IMR-90 (cell line): ENCODE measurements at regions not wholly inside any gene's neighbourhood (a gene's known extent, or its start where the extent isn't known, plus 50 kb on each side); places are given as distances from the start of the nearest gene placed in this dataset.

Source experiments
- ATAC-seq: fragments of 200-7000 bp; cut with Tn5 transposase; 2 replicates; pipeline ENCODE4 v1.9.1; 2020; ENCODE audit warnings: low read depth, mild to moderate bottlenecking, moderate library complexity
- BruUV-seq: library from RNA; stranded (reverse); fragments of 400-500 nt; replicated peaks from 2 replicates; lab custom pipeline; 2021; lab: Mats Ljungman, UMichigan
- CTCF ChIA-PET: fragments of 300-600 bp; formaldehyde crosslinking; extraction: SDS; loops from one replicate; lab custom pipeline; 2021; ENCODE audit warnings: antibody characterized with exemption; lab: Yijun Ruan, JAX
- POLR2A ChIA-PET: fragments of 300-600 bp; sonication (Branson Sonifier 250); formaldehyde crosslinking; loops from one replicate; lab custom pipeline; 2022; ENCODE audit warnings: antibody characterized with exemption; ENCODE audit not compliant: unreplicated experiment; lab: Charles Lee
- DNase-seq: peaks from one replicate; pipeline ENCODE4 v3.0.0; 2013
- H2AFZ ChIP-seq: replicated peaks from 2 replicates; pipeline ENCODE3; 2013; ENCODE audit warnings: low read length, mild to moderate bottlenecking; ENCODE audit not compliant: poor library complexity
- H2AK5ac ChIP-seq: 2 replicates; pipeline ENCODE4 v1.6.1; 2013; ENCODE audit warnings: low read depth, low read length, inconsistent platforms
- H2AK9ac ChIP-seq: replicated peaks from 2 replicates; pipeline ENCODE3; 2013; ENCODE audit warnings: mild to moderate bottlenecking, low read depth, low read length, moderate library complexity; ENCODE audit not compliant: poor library complexity
- H2BK120ac ChIP-seq: 2 replicates; pipeline ENCODE4 v1.6.1; 2013; ENCODE audit warnings: low read depth, low read length, inconsistent platforms
- H2BK15ac ChIP-seq: 3 replicates; pipeline ENCODE4 v1.6.1; 2013; ENCODE audit warnings: low read depth, low read length, inconsistent platforms
- H2BK20ac ChIP-seq: 2 replicates; pipeline ENCODE4 v1.6.1; 2013; ENCODE audit warnings: low read depth, mild to moderate bottlenecking, inconsistent platforms, low read length, moderate library complexity
- H2BK5ac ChIP-seq: 2 replicates; pipeline ENCODE4 v1.6.1; 2013; ENCODE audit warnings: mild to moderate bottlenecking, low read depth, low read length, inconsistent platforms; ENCODE audit not compliant: poor library complexity, severe bottlenecking
- H3K14ac ChIP-seq: replicated peaks from 2 replicates; pipeline ENCODE4 v1.6.1; 2013; ENCODE audit warnings: low read depth, low read length, inconsistent platforms
- H3K18ac ChIP-seq: 2 replicates; pipeline ENCODE4 v1.6.1; 2013; ENCODE audit warnings: low read depth, low read length, control low read depth
- H3K23ac ChIP-seq: 2 replicates; pipeline ENCODE4 v1.6.1; 2013; ENCODE audit warnings: low read depth, low read length, inconsistent platforms
- H3K27ac ChIP-seq: 2 replicates; pipeline ENCODE4 v1.5.1; 2013; ENCODE audit warnings: mild to moderate bottlenecking, control low read depth, low read length; ENCODE audit not compliant: insufficient read depth
- H3K27me3 ChIP-seq: 2 replicates; pipeline ENCODE4 v1.6.1; 2013; ENCODE audit warnings: low read length; ENCODE audit not compliant: control insufficient read depth, insufficient read depth
- H3K36me3 ChIP-seq: 2 replicates; pipeline ENCODE4 v1.6.1; 2013; ENCODE audit warnings: low read length, mixed read lengths; ENCODE audit not compliant: control insufficient read depth, insufficient read depth
- H3K4ac ChIP-seq: 2 replicates; pipeline ENCODE4 v1.6.1; 2013; ENCODE audit warnings: low read depth, low read length, inconsistent platforms
- H3K4me1 ChIP-seq: 2 replicates; pipeline ENCODE4 v1.6.1; 2013; ENCODE audit warnings: low read length, mixed read lengths; ENCODE audit not compliant: control insufficient read depth, insufficient read depth
- H3K4me2 ChIP-seq: 2 replicates; pipeline ENCODE4 v1.6.1; 2013; ENCODE audit warnings: low read depth, mild to moderate bottlenecking, control low read depth, low read length, moderate library complexity
- H3K4me3 ChIP-seq: 2 replicates; pipeline ENCODE4 v1.5.1; 2013; ENCODE audit warnings: low read depth, mild to moderate bottlenecking, control low read depth, low read length, moderate library complexity; ENCODE audit not compliant: insufficient read depth
- H3K56ac ChIP-seq: 2 replicates; pipeline ENCODE4 v1.6.1; 2013; ENCODE audit warnings: low read length, inconsistent platforms; ENCODE audit not compliant: insufficient read depth; ENCODE audit errors: extremely low read depth
- H3K79me1 ChIP-seq, 2 experiments: 2 replicates each; pipeline ENCODE4 v1.6.1; 2013; ENCODE audit warnings: low read length in 2 of 2, inconsistent platforms in 1 of 2, low read depth in 1 of 2
- H3K9ac ChIP-seq: 2 replicates; pipeline ENCODE4 v1.6.1; 2013; ENCODE audit warnings: low read depth, low read length, control low read depth
- H3K9me1 ChIP-seq: 2 replicates; pipeline ENCODE4 v1.6.1; 2013; ENCODE audit warnings: low read length, inconsistent platforms; ENCODE audit not compliant: insufficient read depth
- H3K9me3 ChIP-seq: 2 replicates; pipeline ENCODE4 v1.6.1; 2013; ENCODE audit warnings: low read length; ENCODE audit not compliant: control insufficient read depth, insufficient read depth
- H4K20me1 ChIP-seq: 2 replicates; pipeline ENCODE4 v1.6.1; 2013; ENCODE audit warnings: low read length, inconsistent platforms; ENCODE audit not compliant: insufficient read depth
- H4K5ac ChIP-seq: 2 replicates; pipeline ENCODE4 v1.6.1; 2013; ENCODE audit warnings: mild to moderate bottlenecking, low read depth, low read length, control low read depth
- H4K8ac ChIP-seq, 2 experiments: 2 replicates each; pipeline ENCODE4 v1.6.1; 2013; ENCODE audit warnings: low read depth in 2 of 2, low read length in 2 of 2, control low read depth in 1 of 2, inconsistent platforms in 1 of 2
- H4K91ac ChIP-seq: 2 replicates; pipeline ENCODE4 v1.6.1; 2013; ENCODE audit warnings: low read depth, low read length, inconsistent platforms; ENCODE audit not compliant: insufficient read depth
- CEBPB ChIP-seq: IDR thresholded peaks from 2 replicates; pipeline ENCODE4 v1.6.1; 2012; ENCODE audit warnings: low read depth, low read length, improper control_type of control experiment
- NFE2L2 ChIP-seq: fragments of 150-350 bp; IDR thresholded peaks from 2 replicates; pipeline ENCODE4 v1.6.1; 2016; ENCODE audit warnings: low read depth, mild to moderate bottlenecking, low read length
- POLR2A ChIP-seq: IDR thresholded peaks from 2 replicates; pipeline ENCODE4 v1.6.1; 2012; ENCODE audit warnings: mild to moderate bottlenecking, low read depth, low read length
- RCOR1 ChIP-seq: IDR thresholded peaks from 2 replicates; pipeline ENCODE4 v1.6.1; 2012; ENCODE audit warnings: mild to moderate bottlenecking, low read length, improper control_type of control experiment; ENCODE audit not compliant: insufficient replicate concordance
- WGBS, 2 experiments: methylation state at CpG; one replicate each; pipeline versions ENCODE4 v1.1.5 to v1.1.7; 2013; ENCODE audit warnings: missing lambda C conversion rate in 2 of 2; ENCODE audit not compliant: insufficient read length in 1 of 2; ENCODE audit errors: extremely low coverage in 2 of 2; 5-methylcytosine and 5-hydroxymethylcytosine counted together
- dilution Hi-C: fragments of 300-500 bp; cut with HindIII; formaldehyde crosslinking; loops from one replicate; pipeline ENCODE4 v1.14.3; 2018; ENCODE audit warnings: low sequenced_read_pairs; ENCODE audit not compliant: unreplicated experiment
- in situ Hi-C: fragments of 300-500 bp; cut with MboI; formaldehyde crosslinking; loops from 3 replicates; pipeline ENCODE4 v1.14.3; 2019; ENCODE audit warnings: low sequenced_read_pairs, inconsistent platforms, mixed read lengths
- intact Hi-C: fragments of 100-400 bp; cut with micrococcal nuclease; formaldehyde crosslinking; loops from 2 replicates; pipeline ENCODE4 v1.10.0; 2022
- TF ChIP-seq, protein P1 (sequence below): fragments of 150-350 bp; IDR thresholded peaks from 2 replicates; pipeline ENCODE4 v1.6.1; 2017; ENCODE audit warnings: mild to moderate bottlenecking, antibody characterized with exemption, low read length, low read depth
- TF ChIP-seq, protein P2 (sequence below): fragments of 150-350 bp; IDR thresholded peaks from 2 replicates; pipeline ENCODE4 v1.6.1; 2016; ENCODE audit warnings: low read depth, mild to moderate bottlenecking, low read length, moderate library complexity, borderline replicate concordance
- TF ChIP-seq, protein P3 (sequence below): conservative IDR thresholded peaks from 2 replicates; pipeline ENCODE4 v1.5.1; 2012; ENCODE audit warnings: mild to moderate bottlenecking, low read depth, low read length, improper control_type of control experiment

DNA sequence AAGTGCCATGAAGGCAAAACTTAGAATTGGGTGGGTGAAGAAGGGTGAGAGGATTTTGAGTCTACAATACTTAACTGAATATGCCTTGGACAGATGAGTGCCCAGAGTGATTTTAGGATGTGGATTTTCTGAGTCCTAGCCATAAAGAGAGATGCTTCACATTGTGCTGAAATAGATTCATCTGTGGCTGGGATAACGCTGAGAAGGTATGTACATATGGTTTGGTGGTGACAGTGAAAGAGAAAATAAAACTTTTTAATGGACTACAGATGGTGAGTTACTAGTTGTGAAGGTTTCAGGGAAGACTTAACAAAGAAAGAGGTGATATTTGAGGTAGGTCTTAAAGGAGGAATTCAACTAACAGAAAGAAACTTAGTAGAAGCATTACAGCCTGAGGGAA lies 265.8 kb downstream of the AKAIN1 start:
- Histone ChIP-seq H2BK120ac (no peak overlapping the region), H3K23ac (no peak overlapping the region), H2AK5ac (no peak overlapping the region), H4K8ac (no peak overlapping the region), H3K9ac (no peak overlapping the region), H3K9me1 (no peaks in the 10 kb centered on the region), H4K91ac (no peak overlapping the region), H2BK15ac (no peak overlapping the region), H3K14ac (no peak overlapping the region), H3K4me2 (no peak overlapping the region), H2BK5ac (no peak overlapping the region), H3K79me1 (no peaks in the 10 kb centered on the region), H3K4me3 (no peak overlapping the region), H3K4me1 (no peaks in the 10 kb centered on the region), H4K5ac (no peak overlapping the region), H2AFZ (no peak overlapping the region), H4K20me1 (no peaks in the 10 kb centered on the region), H3K18ac (no peak overlapping the region), H2BK20ac (no peak overlapping the region), H3K56ac (no peak overlapping the region), H3K9me3 (peaks cover 4% of the 10 kb centered on the region), H3K27me3 (no peaks in the 10 kb centered on the region), H3K27ac (no peak overlapping the region), H3K36me3 (no peaks in the 10 kb centered on the region), H2AK9ac (no peak overlapping the region), H3K4ac (no peak overlapping the region)
- intact Hi-C loops, result no loop called here
- CTCF ChIA-PET, result no interaction called here
- dilution Hi-C loops, result no loop called here
- WGBS, 2 experiments, result no CpG with 5 or more reads among the region's 1 CpG
- no TSS peak for BruUV-seq
- in situ Hi-C loops, result no loop called here
- TF ChIP-seq, protein P1, sequence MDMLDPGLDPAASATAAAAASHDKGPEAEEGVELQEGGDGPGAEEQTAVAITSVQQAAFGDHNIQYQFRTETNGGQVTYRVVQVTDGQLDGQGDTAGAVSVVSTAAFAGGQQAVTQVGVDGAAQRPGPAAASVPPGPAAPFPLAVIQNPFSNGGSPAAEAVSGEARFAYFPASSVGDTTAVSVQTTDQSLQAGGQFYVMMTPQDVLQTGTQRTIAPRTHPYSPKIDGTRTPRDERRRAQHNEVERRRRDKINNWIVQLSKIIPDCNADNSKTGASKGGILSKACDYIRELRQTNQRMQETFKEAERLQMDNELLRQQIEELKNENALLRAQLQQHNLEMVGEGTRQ, result no peak
- TF ChIP-seq, protein P2, sequence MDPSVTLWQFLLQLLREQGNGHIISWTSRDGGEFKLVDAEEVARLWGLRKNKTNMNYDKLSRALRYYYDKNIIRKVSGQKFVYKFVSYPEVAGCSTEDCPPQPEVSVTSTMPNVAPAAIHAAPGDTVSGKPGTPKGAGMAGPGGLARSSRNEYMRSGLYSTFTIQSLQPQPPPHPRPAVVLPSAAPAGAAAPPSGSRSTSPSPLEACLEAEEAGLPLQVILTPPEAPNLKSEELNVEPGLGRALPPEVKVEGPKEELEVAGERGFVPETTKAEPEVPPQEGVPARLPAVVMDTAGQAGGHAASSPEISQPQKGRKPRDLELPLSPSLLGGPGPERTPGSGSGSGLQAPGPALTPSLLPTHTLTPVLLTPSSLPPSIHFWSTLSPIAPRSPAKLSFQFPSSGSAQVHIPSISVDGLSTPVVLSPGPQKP, result no peak
- TF ChIP-seq CEBPB (no peak), POLR2A (no peak), RCOR1 (no peak), NFE2L2 (no peak)
- TF ChIP-seq, protein P3, sequence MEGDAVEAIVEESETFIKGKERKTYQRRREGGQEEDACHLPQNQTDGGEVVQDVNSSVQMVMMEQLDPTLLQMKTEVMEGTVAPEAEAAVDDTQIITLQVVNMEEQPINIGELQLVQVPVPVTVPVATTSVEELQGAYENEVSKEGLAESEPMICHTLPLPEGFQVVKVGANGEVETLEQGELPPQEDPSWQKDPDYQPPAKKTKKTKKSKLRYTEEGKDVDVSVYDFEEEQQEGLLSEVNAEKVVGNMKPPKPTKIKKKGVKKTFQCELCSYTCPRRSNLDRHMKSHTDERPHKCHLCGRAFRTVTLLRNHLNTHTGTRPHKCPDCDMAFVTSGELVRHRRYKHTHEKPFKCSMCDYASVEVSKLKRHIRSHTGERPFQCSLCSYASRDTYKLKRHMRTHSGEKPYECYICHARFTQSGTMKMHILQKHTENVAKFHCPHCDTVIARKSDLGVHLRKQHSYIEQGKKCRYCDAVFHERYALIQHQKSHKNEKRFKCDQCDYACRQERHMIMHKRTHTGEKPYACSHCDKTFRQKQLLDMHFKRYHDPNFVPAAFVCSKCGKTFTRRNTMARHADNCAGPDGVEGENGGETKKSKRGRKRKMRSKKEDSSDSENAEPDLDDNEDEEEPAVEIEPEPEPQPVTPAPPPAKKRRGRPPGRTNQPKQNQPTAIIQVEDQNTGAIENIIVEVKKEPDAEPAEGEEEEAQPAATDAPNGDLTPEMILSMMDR, result no peak
- no peak for ATAC-seq
- no peak for DNase-seq
- POLR2A ChIA-PET, result no interaction called here
